Stimulated activated CD8-positive, alpha-beta memory T cell treated with anti-CD3 and anti-CD28 coated beads, Interleukin-2, amount 100 ng/mL, for 48 hours (primary cell): ENCODE measurements at regions not wholly inside any gene's neighbourhood (a gene's known extent, or its start where the extent isn't known, plus 50 kb on each side); places are given as distances from the start of the nearest gene placed in this dataset.
"Not testable (repeated sequence)": the region's sequence is repeated elsewhere in the genome, so short reads cannot be mapped to it uniquely, and the experiment has no call there.

Experiments used
- DNase-seq, 2 donors: peaks; one replicate each; pipeline ENCODE4 v3.0.0-alpha.2; 2020; ENCODE audit warnings: low read depth in 2 of 2

- DNase-seq: no peak
Observed at GRCh38 chr3:20736287-20736852, 550.4 kb upstream of the SGO1 start.

GRCh38 chr3:20729185-20729584, 543.2 kb upstream of the SGO1 start:
- no peak for DNase-seq

GRCh38 chr3:20726786-20727185, 540.8 kb upstream of the SGO1 start:
- no peak for DNase-seq

DNA sequence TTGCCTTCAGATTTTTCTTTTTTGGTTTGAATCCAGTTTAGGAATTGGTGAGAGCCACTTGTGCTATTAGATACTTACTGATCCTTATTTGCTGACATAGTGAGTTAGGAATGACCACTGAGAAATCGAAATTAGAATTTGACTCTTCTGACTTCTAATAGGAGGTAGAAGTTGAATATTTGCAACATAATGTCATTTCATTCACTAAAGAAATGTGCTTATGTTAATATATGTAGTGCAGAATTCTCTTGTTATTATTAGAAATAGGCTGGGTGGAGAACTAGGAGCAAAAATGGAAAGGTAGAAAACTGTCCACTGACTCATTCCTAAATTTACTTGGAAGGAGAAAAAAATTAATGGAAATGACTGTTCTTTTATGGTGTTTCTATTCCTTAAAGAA, 538.2 kb upstream of the SGO1 start:
- DNase-seq: no peak

- not testable (repeated sequence) for DNase-seq
Observed at GRCh38 chr3:20716425-20716824, 530.4 kb upstream of the SGO1 start.

- no peak for DNase-seq
Observed at GRCh38 chr3:20701641-20702040, 515.6 kb upstream of the SGO1 start.

DNA sequence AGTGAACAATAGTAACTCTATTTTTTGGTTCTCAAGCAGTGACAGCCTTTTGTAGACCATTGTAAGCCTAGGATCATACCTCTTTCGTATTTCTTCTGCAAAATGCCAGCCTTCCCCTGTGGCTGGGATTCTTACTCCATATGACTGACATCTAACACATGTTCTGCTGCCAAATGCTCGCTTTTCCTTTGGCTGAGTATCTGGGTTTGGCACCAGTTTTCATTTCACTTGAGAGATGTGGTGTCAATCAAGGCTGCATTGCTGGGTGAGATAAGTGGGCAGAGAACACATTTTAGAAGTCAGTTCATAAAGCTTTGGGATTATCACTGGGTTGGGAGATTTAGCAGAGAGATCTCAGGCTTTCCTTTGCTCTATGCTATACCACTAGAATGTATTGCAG, 514.7 kb upstream of the SGO1 start:
- DNase-seq: no peak

- DNase-seq: no peak
Observed at GRCh38 chr3:20698896-20699295, 512.9 kb upstream of the SGO1 start.

DNA sequence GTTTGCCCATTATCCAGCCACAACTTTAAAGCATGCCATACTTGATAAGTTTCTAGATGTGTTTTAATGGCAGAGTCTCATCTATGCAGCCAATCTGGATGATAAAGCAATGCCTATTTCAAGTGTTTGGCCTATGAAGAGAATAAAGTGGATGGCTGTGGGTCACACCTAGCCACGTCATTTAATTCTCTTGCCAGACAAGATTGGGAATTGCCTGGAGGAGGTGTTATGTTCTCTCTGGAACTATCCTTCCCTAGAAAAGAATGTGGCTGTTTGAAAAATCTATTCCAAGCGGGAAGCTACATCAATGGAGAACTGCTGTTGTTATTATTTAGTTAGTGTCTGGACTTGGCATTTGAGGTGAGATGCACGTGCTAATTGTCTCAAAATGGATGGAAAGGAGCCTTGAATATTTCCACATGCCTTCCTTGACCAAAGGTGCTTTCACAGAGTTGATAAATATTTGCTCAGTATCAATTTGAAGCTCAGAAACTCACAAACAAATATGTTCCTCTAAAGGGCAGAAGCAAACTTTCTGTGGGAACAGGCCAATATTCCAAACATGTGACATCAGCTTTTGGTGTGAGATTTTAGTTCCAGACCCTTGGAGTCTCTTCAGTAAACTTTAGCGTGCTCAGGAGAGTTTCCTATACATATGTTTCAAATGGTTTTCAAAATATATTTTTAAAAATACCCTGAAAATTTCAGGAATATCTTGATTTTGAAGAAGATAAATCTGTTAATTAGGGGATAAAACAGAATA, 510.6 kb upstream of the SGO1 start:
- no peak for DNase-seq

- DNase-seq: no peak
Observed at GRCh38 chr3:20692675-20693074, 506.7 kb upstream of the SGO1 start.

DNA sequence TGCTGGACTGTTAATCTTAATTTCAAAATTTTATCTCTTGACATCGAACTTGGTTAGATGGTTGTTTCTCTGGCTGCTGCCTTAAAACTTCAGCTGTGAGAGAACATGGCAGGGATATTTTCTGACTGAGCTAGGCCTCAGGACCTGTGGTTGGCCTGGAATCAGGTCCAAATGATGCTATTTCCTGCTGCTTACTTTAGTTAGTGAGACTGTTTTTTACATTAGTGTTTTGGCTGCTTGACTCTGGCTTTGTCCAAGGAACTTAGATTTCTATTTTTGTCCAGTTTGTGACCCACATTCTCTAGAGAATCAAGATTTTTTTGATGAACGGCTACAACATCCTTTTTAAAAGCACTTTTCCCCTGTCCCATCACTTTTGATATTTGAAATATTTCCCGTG, 497.9 kb upstream of the SGO1 start:
- DNase-seq: no peak

- no peak for DNase-seq
Observed at GRCh38 chr3:20682573-20682972, 496.6 kb upstream of the SGO1 start.

- no peak for DNase-seq
Observed at GRCh38 chr3:20680990-20681628, 495.1 kb upstream of the SGO1 start.

- DNase-seq: no peak
Observed at GRCh38 chr3:20673866-20674265, 487.9 kb upstream of the SGO1 start.

- no peak for DNase-seq
Observed at GRCh38 chr3:20669675-20670074, 483.7 kb upstream of the SGO1 start.

DNA sequence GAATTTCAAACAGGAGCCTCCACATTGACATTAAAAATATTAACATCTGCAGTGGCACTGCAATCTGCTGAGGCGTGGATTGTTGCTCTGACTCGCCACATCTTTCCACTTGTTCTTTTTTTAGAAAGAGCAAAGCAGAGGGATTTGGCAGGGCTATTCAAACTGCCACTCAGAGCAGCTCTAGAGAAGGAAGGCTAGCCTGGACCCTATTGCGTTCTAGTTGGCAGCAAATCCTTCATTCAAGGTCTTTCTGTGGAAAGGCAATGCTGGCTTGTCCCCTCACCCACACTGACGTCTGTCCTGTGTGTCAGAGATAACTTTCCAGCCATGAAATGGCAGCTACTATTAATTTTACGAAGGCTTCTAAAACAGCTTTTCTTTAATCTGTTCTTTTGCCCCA, 483.2 kb upstream of the SGO1 start:
- DNase-seq: no peak

DNA sequence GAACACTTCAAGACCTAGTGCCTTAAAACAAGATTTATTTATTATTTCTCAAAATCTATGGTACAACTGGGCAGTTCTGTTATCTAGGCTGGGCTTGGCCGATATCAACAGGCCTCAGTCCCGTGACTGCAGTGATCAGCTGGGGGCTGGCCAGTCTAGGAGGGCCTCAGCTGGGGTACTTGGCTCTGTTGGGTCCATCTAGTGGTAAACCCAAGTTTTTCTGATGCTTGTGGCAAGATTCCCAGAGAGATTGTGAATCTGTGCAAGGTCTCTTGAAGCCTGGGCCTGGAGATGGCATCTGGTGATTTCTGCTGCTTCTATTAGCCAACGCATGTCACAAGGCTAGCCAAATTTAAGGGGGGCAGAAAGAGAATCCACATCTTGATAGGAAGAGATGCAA, 482.4 kb upstream of the SGO1 start:
- no peak for DNase-seq

DNA sequence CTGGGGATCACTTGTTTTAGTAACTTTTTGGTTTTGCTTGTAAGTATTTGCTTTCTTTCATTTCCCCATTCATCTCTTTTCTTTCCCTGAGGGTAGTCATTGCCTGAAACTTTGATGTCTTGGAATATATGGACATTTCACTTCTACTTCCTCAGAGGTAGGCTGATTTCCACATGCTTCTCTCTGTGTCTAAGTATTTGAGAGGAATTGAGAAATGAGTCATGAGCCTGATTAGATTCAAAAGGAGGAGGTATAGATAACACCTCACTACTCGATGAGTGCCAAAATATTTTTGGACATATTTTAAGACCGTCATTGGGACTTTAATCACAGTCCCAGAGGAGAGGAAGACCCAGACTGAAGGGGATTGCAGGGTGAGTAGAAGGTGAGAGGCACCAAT, 480.1 kb upstream of the SGO1 start:
- no peak for DNase-seq

GRCh38 chr3:20658491-20658890, 472.5 kb upstream of the SGO1 start:
- DNase-seq: no peak

- DNase-seq: no peak
Observed at GRCh38 chr3:20657560-20657959, 471.6 kb upstream of the SGO1 start.

- DNase-seq: no peak
Observed at GRCh38 chr3:20652231-20652986, 466.4 kb upstream of the SGO1 start.

- no peak for DNase-seq
Observed at GRCh38 chr3:20648921-20649381, 462.9 kb upstream of the SGO1 start.
